ENCODE measurements at regions not wholly inside any gene's neighbourhood (a gene's known extent, or its start where the extent isn't known, plus 50 kb on each side); places are given as distances from the start of the nearest gene placed in this dataset.
A peak's percentile ranks its signal among the peaks of the same experiment; 100 is the strongest.

DNA sequence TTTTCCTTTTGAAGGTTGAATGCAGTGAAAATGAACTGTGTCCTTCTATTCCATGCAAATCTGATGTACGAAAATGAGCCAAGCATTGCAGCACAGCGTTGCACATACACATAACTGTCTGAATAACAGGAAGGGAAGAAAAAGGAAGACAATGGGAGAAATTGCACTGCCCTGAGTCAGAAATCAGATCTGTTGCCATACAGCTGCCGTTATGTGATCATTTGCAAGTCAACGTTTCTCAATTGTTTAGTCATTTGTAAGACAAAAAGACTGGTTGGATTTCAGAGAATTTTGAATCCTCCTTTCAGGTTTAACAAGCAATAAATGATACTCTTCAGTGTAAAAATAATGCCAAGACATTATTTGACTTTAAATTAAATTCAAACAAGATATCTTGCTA lies 284.1 kb downstream of the DSEL start:
- H3K36me3 ChIP-seq (ENCODE audit: control insufficient read depth, insufficient read depth, low read length) = no peaks in the 10 kb centered on the region
- no peak overlapping the region for H3K27ac ChIP-seq
- no peaks in the 10 kb centered on the region for H3K79me2 ChIP-seq
- H3K9ac ChIP-seq = no peak overlapping the region
- no peak overlapping the region for H3K4me2 ChIP-seq (ENCODE audit: low read length)
- H3K4me3 ChIP-seq (ENCODE audit: low read depth, low read length) = no peak overlapping the region
- TF ChIP-seq, protein P1, sequence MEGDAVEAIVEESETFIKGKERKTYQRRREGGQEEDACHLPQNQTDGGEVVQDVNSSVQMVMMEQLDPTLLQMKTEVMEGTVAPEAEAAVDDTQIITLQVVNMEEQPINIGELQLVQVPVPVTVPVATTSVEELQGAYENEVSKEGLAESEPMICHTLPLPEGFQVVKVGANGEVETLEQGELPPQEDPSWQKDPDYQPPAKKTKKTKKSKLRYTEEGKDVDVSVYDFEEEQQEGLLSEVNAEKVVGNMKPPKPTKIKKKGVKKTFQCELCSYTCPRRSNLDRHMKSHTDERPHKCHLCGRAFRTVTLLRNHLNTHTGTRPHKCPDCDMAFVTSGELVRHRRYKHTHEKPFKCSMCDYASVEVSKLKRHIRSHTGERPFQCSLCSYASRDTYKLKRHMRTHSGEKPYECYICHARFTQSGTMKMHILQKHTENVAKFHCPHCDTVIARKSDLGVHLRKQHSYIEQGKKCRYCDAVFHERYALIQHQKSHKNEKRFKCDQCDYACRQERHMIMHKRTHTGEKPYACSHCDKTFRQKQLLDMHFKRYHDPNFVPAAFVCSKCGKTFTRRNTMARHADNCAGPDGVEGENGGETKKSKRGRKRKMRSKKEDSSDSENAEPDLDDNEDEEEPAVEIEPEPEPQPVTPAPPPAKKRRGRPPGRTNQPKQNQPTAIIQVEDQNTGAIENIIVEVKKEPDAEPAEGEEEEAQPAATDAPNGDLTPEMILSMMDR (IDR thresholded peaks at IDR 0.05) = no peak
- no peak overlapping the region for H2AFZ ChIP-seq
- H3K4me1 ChIP-seq = no peaks in the 10 kb centered on the region
- no peaks in the 10 kb centered on the region for H3K27me3 ChIP-seq (ENCODE audit: control insufficient read depth, insufficient read depth, low read length)
- no peaks in the 10 kb centered on the region for H3K9me3 ChIP-seq (ENCODE audit: control insufficient read depth, low read length)

DNA sequence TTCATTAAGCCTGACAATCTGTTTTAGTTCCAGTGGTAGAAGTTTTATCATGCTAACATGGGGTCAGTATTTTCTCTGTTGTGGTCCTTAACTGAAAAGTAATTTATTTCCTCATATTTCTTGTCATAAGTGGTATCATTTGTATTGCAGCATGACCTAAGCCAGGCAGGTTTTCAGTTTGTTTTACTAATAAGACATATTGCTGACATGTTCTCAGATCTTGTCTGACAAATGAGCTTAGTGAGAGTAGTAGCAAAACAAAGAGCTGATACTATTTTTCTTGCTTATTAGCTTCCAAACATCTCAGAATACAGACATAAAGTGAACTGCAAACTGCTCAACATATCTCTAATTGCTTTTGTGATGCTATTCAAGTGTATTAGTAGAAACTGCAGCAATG lies 293.6 kb downstream of the DSEL start:
- TF ChIP-seq, protein P1 (IDR thresholded peaks at IDR 0.05) = no peak

DNA sequence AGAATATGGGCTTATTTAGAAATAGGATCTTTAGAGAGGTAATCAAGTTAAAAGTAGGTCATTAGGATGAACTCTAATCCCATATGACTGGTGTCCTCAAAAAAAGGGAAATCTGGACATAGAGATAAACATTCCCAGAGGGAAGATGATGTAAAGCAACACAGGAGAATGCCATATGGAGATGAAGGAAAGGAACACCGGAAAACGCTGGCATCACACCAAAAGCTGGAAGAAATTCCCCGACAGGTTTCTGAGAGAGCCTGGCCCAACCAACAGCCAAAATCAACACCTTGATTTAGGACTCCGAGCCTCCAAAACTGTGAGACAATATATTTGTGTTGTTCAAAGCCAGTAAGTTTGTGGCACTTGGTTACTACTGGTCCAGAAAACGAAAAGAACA lies 296.7 kb downstream of the DSEL start:
- no peak overlapping the region for H2AFZ ChIP-seq
- no peaks in the 10 kb centered on the region for H3K4me1 ChIP-seq
- no peaks in the 10 kb centered on the region for H3K79me2 ChIP-seq
- H3K4me3 ChIP-seq (ENCODE audit: low read depth, low read length) = no peak overlapping the region
- H3K9me3 ChIP-seq (ENCODE audit: control insufficient read depth, low read length) = no peaks in the 10 kb centered on the region
- no peak overlapping the region for H3K9ac ChIP-seq
- H3K27me3 ChIP-seq (ENCODE audit: control insufficient read depth, insufficient read depth, low read length) = no peaks in the 10 kb centered on the region
- no peaks in the 10 kb centered on the region for H3K36me3 ChIP-seq (ENCODE audit: control insufficient read depth, insufficient read depth, low read length)
- no peak overlapping the region for H3K4me2 ChIP-seq (ENCODE audit: low read length)
- TF ChIP-seq, protein P1 (IDR thresholded peaks at IDR 0.05) = no peak
- no peak overlapping the region for H3K27ac ChIP-seq

More for the DNA sequence above, 293.6 kb downstream of the DSEL start:
- H3K27ac ChIP-seq = no peak overlapping the region
- peak overlapping the region; percentile 6 for H2AFZ ChIP-seq
- H3K79me2 ChIP-seq = no peaks in the 10 kb centered on the region
- H3K9me3 ChIP-seq (ENCODE audit: control insufficient read depth, low read length) = no peaks in the 10 kb centered on the region
- no peak overlapping the region for H3K9ac ChIP-seq
- H3K4me2 ChIP-seq (ENCODE audit: low read length) = no peak overlapping the region
- H3K4me1 ChIP-seq = no peaks in the 10 kb centered on the region
- H3K4me3 ChIP-seq (ENCODE audit: low read depth, low read length) = no peak overlapping the region
- H3K36me3 ChIP-seq (ENCODE audit: control insufficient read depth, insufficient read depth, low read length) = no peaks in the 10 kb centered on the region
- no peaks in the 10 kb centered on the region for H3K27me3 ChIP-seq (ENCODE audit: control insufficient read depth, insufficient read depth, low read length)

DNA sequence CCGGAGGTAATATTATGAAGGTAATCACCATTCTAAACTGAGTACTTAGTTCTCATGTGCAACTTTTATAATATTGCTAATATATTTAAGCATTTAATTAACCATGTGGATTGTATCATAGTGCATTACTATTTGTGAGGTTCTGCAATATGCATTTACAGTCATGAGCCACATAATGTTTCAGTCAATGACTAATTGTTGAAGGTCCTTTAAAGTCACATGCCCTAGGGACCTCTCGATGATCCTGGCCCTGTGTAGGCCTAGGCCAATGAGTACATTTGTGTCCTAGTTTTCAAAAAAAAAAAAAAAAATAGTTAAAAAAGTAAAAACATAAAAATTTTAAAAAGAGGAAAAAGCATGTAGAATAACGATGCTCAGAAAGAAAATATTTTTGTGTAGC lies 298.0 kb downstream of the DSEL start:
- TF ChIP-seq, protein P1 (IDR thresholded peaks at IDR 0.05) = no peak
- no peak overlapping the region for H2AFZ ChIP-seq

DNA sequence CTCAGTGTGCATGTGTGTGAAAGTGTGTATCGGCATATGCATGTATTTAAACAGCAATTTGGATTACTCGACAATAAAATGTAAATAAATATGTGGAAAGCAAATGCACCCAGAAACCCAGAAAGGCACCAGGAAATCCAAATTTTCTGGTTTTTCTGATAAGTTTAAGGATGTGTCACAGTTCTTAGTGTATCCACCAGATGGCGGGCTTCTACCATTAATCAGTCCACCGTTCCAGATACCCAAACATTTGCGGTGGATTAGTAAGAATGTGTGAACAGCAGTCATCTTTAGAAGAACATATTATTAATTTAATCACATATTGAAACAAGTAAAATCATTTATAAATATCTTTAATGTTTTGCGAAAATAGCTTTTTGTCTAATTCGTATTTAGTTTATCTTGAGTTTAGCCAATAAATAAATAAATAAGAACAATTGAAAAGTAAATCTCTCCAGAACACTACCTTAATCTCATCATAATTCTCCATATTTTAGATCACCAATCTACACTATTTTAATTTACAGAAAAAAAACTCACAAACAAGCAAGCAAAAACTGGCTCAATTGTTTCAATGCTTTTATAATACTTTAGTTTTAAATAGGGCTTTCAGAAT lies 298.9 kb downstream of the DSEL start:
- TF ChIP-seq, protein P1 (IDR thresholded peaks at IDR 0.05) = peak; percentile 80
- Histone ChIP-seq H3K4me2 (ENCODE audit: low read length) (no peak overlapping the region), H3K4me1 (no peaks in the 10 kb centered on the region), H3K27me3 (ENCODE audit: control insufficient read depth, insufficient read depth, low read length) (no peaks in the 10 kb centered on the region), H3K9ac (no peak overlapping the region), H3K36me3 (ENCODE audit: control insufficient read depth, insufficient read depth, low read length) (no peaks in the 10 kb centered on the region), H3K9me3 (ENCODE audit: control insufficient read depth, low read length) (no peaks in the 10 kb centered on the region), H2AFZ (no peak overlapping the region), H3K27ac (no peak overlapping the region), H3K4me3 (ENCODE audit: low read depth, low read length) (no peak overlapping the region), H3K79me2 (no peaks in the 10 kb centered on the region)

More for the DNA sequence above, 298.0 kb downstream of the DSEL start:
- Histone ChIP-seq H3K27ac (no peak overlapping the region), H3K4me1 (no peaks in the 10 kb centered on the region), H3K9ac (no peak overlapping the region), H3K4me2 (ENCODE audit: low read length) (no peak overlapping the region), H3K79me2 (no peaks in the 10 kb centered on the region), H3K36me3 (ENCODE audit: control insufficient read depth, insufficient read depth, low read length) (no peaks in the 10 kb centered on the region), H3K27me3 (ENCODE audit: control insufficient read depth, insufficient read depth, low read length) (no peaks in the 10 kb centered on the region), H3K9me3 (ENCODE audit: control insufficient read depth, low read length) (no peaks in the 10 kb centered on the region), H3K4me3 (ENCODE audit: low read depth, low read length) (no peak overlapping the region)
